ENCODE measurements at regions not wholly inside any gene's neighbourhood (a gene's known extent, or its start where the extent isn't known, plus 50 kb on each side); places are given as distances from the start of the nearest gene placed in this dataset.
"Not testable (repeated sequence)": the region's sequence is repeated elsewhere in the genome, so short reads cannot be mapped to it uniquely, and the experiment has no call there.

- no peak overlapping the region for H3K4me3 ChIP-seq (ENCODE audit: low read depth, low read length)
- TF ChIP-seq CTCF (conservative IDR thresholded peaks at IDR 0.05; ENCODE audit: low read depth, low read length), result no peak
- DNase-seq (ENCODE audit: low read depth), result no peak
Measured at GRCh38 chr3:103873897-103874545, 1439.2 kb downstream of the ZPLD1 start.

GRCh38 chr3:103881809-103882208 is 1447.0 kb downstream of the ZPLD1 start:
- DNase-seq (ENCODE audit: low read depth); H3K4me3 ChIP-seq (ENCODE audit: low read depth, low read length): not testable (repeated sequence)

- H3K4me3 ChIP-seq (ENCODE audit: low read depth, low read length), result no peak overlapping the region
- TF ChIP-seq CTCF (conservative IDR thresholded peaks at IDR 0.05; ENCODE audit: low read depth, low read length), result no peak
- no peak for DNase-seq (ENCODE audit: low read depth)
Measured at GRCh38 chr3:103889675-103890074, 1454.9 kb downstream of the ZPLD1 start.

GRCh38 chr3:103894162-103894822 is 1459.5 kb downstream of the ZPLD1 start:
- H3K4me3 ChIP-seq (ENCODE audit: low read depth, low read length), result no peak overlapping the region
- TF ChIP-seq CTCF (conservative IDR thresholded peaks at IDR 0.05; ENCODE audit: low read depth, low read length), result no peak
- DNase-seq (ENCODE audit: low read depth), result no peak

GRCh38 chr3:103899328-103899727 is 1464.5 kb downstream of the ZPLD1 start:
- no peak for TF ChIP-seq CTCF (conservative IDR thresholded peaks at IDR 0.05; ENCODE audit: low read depth, low read length)
- DNase-seq (ENCODE audit: low read depth), result no peak
- no peak overlapping the region for H3K4me3 ChIP-seq (ENCODE audit: low read depth, low read length)

GRCh38 chr3:103904991-103905390 is 1461.7 kb upstream of the ALCAM start:
- no peak for TF ChIP-seq CTCF (conservative IDR thresholded peaks at IDR 0.05; ENCODE audit: low read depth, low read length)

GRCh38 chr3:103906304-103906703 is 1460.4 kb upstream of the ALCAM start:
- DNase-seq (ENCODE audit: low read depth), result no peak
- TF ChIP-seq CTCF (conservative IDR thresholded peaks at IDR 0.05; ENCODE audit: low read depth, low read length), result no peak
- H3K4me3 ChIP-seq (ENCODE audit: low read depth, low read length), result no peak overlapping the region

More at GRCh38 chr3:103904991-103905390, 1461.7 kb upstream of the ALCAM start:
- no peak overlapping the region for H3K4me3 ChIP-seq (ENCODE audit: low read depth, low read length)
- DNase-seq (ENCODE audit: low read depth), result no peak
